HEK293 (cell line): ENCODE measurements at regions not wholly inside any gene's neighbourhood (a gene's known extent, or its start where the extent isn't known, plus 50 kb on each side); places are given as distances from the start of the nearest gene placed in this dataset.

Experiments
- CTCF ChIA-PET: fragments of 350-600 bp; formaldehyde crosslinking; extraction: SDS; loops from one replicate; lab custom pipeline; 2021; ENCODE audit warnings: antibody characterized with exemption; lab: Yijun Ruan, JAX
- POLR2A ChIA-PET: fragments of 300-600 bp; formaldehyde crosslinking; extraction: SDS; loops from one replicate; lab custom pipeline; 2020; ENCODE audit warnings: antibody characterized with exemption, inconsistent platforms; lab: Yijun Ruan, JAX
- H3K27ac ChIP-seq: fragments of 200-500 bp; sonication (Bioruptor generic); 2 replicates; pipeline ENCODE4 v1.5.1; 2014; ENCODE audit warnings: low read depth, low read length, control low read depth, inconsistent platforms; ENCODE audit errors: extremely low read depth
- H3K36me3 ChIP-seq, 2 experiments: fragments of 200-500 bp in 1 of 2; sonication (Bioruptor generic) in 1 of 2; 1 replicate in 1 of 2; 2 replicates in 1 of 2; pipeline ENCODE4 v1.5.1; 2014 to 2017; ENCODE audit warnings: inconsistent platforms in 2 of 2, low read length in 2 of 2; ENCODE audit not compliant: control insufficient read depth in 2 of 2, insufficient read depth in 1 of 2
- H3K4me1 ChIP-seq: fragments of 200-500 bp; sonication (Bioruptor generic); 2 replicates; pipeline ENCODE4 v1.5.1; 2014; ENCODE audit warnings: mild to moderate bottlenecking, low read length, inconsistent platforms; ENCODE audit not compliant: control insufficient read depth, insufficient read depth
- H3K4me3 ChIP-seq: 2 replicates; pipeline ENCODE4 v1.5.1; 2011; ENCODE audit warnings: low read depth, mild to moderate bottlenecking, control low read depth, low read length, moderate library complexity
- H3K9me3 ChIP-seq: fragments of 200-500 bp; sonication (Bioruptor generic); 2 replicates; pipeline ENCODE4 v1.5.1; 2014; ENCODE audit warnings: low read depth, low read length, inconsistent platforms; ENCODE audit not compliant: control insufficient read depth, insufficient read depth
- GFI1B ChIP-seq: fragments of 450-650 bp; formaldehyde crosslinking; IDR thresholded peaks from 2 replicates; pipeline ENCODE4 v1.5.1; 2016; ENCODE audit warnings: missing biosample characterization, missing genetic modification characterization
- HOXD13 ChIP-seq: sonication (generic); formaldehyde crosslinking; IDR thresholded peaks from 2 replicates; pipeline ENCODE4 v1.8.0; 2022; ENCODE audit warnings: missing genetic modification reagents, borderline replicate concordance
- ZBTB21 ChIP-seq: fragments of 450-650 bp; formaldehyde crosslinking; IDR thresholded peaks from 2 replicates; pipeline ENCODE4 v1.5.1; 2017; ENCODE audit warnings: missing biosample characterization, missing genetic modification characterization
- ZIC2 ChIP-seq: fragments of 450-650 bp; formaldehyde crosslinking; IDR thresholded peaks from 2 replicates; pipeline ENCODE4 v1.5.1; 2016; ENCODE audit warnings: missing biosample characterization, missing genetic modification characterization
- ZNF133 ChIP-seq: fragments of 450-650 bp; formaldehyde crosslinking; IDR thresholded peaks from 2 replicates; pipeline ENCODE4 v1.5.1; 2016; ENCODE audit warnings: missing biosample characterization, missing genetic modification characterization
- ZNF157 ChIP-seq: fragments of 450-650 bp; formaldehyde crosslinking; IDR thresholded peaks from 2 replicates; pipeline ENCODE4 v1.5.1; 2016; ENCODE audit warnings: missing biosample characterization, missing genetic modification characterization
- ZNF169 ChIP-seq: fragments of 450-650 bp; formaldehyde crosslinking; IDR thresholded peaks from 2 replicates; pipeline ENCODE4 v1.5.1; 2016; ENCODE audit warnings: missing biosample characterization, missing genetic modification characterization
- ZNF174 ChIP-seq: fragments of 450-650 bp; formaldehyde crosslinking; IDR thresholded peaks from 2 replicates; pipeline ENCODE4 v1.5.0; 2017; ENCODE audit warnings: missing biosample characterization, mild to moderate bottlenecking, missing genetic modification characterization
- ZNF302 ChIP-seq: fragments of 450-650 bp; formaldehyde crosslinking; IDR thresholded peaks from 2 replicates; pipeline ENCODE4 v1.5.1; 2016; ENCODE audit warnings: missing biosample characterization, missing genetic modification characterization, low read depth
- ZNF341 ChIP-seq: fragments of 450-650 bp; formaldehyde crosslinking; IDR thresholded peaks from 2 replicates; pipeline ENCODE4; 2016; ENCODE audit warnings: low read depth, missing biosample characterization, missing genetic modification characterization
- ZNF514 ChIP-seq: fragments of 450-650 bp; formaldehyde crosslinking; IDR thresholded peaks from 2 replicates; pipeline ENCODE4 v1.5.1; 2016; ENCODE audit warnings: missing biosample characterization, missing genetic modification characterization
- ZNF549 ChIP-seq: fragments of 450-650 bp; IDR thresholded peaks from 2 replicates; pipeline ENCODE4 v1.5.1; 2018; ENCODE audit warnings: missing biosample characterization, missing genetic modification characterization, mild to moderate bottlenecking, inconsistent platforms, moderate library complexity
- ZNF558 ChIP-seq: fragments of 450-650 bp; formaldehyde crosslinking; IDR thresholded peaks from 2 replicates; pipeline ENCODE4 v1.5.1; 2016; ENCODE audit warnings: missing biosample characterization, missing genetic modification characterization
- ZNF596 ChIP-seq: fragments of 450-650 bp; IDR thresholded peaks from 2 replicates; pipeline ENCODE4 v1.5.0; 2018; ENCODE audit warnings: missing biosample characterization, mild to moderate bottlenecking, missing genetic modification characterization, moderate library complexity
- ZNF747 ChIP-seq: fragments of 450-650 bp; formaldehyde crosslinking; IDR thresholded peaks from 2 replicates; pipeline ENCODE4 v1.5.1; 2016; ENCODE audit warnings: missing biosample characterization, missing genetic modification characterization
- ZNF791 ChIP-seq: fragments of 450-650 bp; formaldehyde crosslinking; IDR thresholded peaks from 2 replicates; pipeline ENCODE4 v1.5.1; 2016; ENCODE audit warnings: missing biosample characterization, missing genetic modification characterization
- ZNF830 ChIP-seq: fragments of 450-650 bp; IDR thresholded peaks from 2 replicates; pipeline ENCODE4 v1.5.0; 2018; ENCODE audit warnings: missing biosample characterization, missing genetic modification characterization, low read depth, mild to moderate bottlenecking, moderate library complexity
- TF ChIP-seq, protein P1 (sequence below): fragments of 450-650 bp; formaldehyde crosslinking; IDR thresholded peaks from 2 replicates; pipeline ENCODE4 v1.5.1; 2017; ENCODE audit warnings: missing biosample characterization, missing genetic modification characterization
- TF ChIP-seq, protein P2 (sequence below): fragments of 450-650 bp; formaldehyde crosslinking; IDR thresholded peaks from 2 replicates; pipeline ENCODE4 v1.5.1; 2016; ENCODE audit warnings: missing biosample characterization, missing genetic modification characterization
- TF ChIP-seq, protein P3 (sequence below): fragments of 450-650 bp; formaldehyde crosslinking; IDR thresholded peaks from 2 replicates; pipeline ENCODE4 v1.5.1; 2016; ENCODE audit warnings: missing biosample characterization, missing genetic modification characterization
- TF ChIP-seq, protein P4 (sequence below): fragments of 450-650 bp; formaldehyde crosslinking; IDR thresholded peaks from 2 replicates; pipeline ENCODE4 v1.5.1; 2016; ENCODE audit warnings: missing biosample characterization, missing genetic modification characterization
- TF ChIP-seq, protein P5 (sequence below): fragments of 450-650 bp; formaldehyde crosslinking; IDR thresholded peaks from 2 replicates; pipeline ENCODE4 v1.5.1; 2017; ENCODE audit warnings: missing biosample characterization, mild to moderate bottlenecking, missing genetic modification characterization, moderate library complexity
- TF ChIP-seq, protein P6 (sequence below): fragments of 450-650 bp; formaldehyde crosslinking; IDR thresholded peaks from 2 replicates; pipeline ENCODE4 v1.5.1; 2016; ENCODE audit warnings: missing biosample characterization, missing genetic modification characterization

DNA sequence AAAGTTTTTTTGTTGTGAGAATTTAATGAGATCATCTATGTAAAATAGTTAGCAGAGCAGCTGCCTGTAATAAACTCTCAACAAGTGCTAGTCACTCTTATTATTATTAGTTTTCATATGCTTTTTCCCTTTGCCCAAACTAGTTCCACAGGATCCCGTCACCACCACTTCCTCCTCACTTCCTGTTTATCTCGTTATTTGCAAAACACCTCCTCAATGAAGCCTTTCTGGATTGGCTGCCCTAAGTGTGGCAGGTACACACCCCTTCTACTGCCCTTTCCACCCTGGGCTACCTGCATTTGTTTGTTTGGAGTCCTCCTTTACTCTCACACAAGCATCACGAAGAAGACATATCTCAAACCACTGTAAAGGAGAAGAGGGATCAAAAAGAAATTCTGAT is 54.4 kb upstream of the KLF3 start:
- TF ChIP-seq ZNF169, result no peak
- no peak for TF ChIP-seq ZNF341 (tag by site-specific recombination)
- TF ChIP-seq ZNF830 (tag by site-specific recombination), result no peak
- TF ChIP-seq, protein P1, sequence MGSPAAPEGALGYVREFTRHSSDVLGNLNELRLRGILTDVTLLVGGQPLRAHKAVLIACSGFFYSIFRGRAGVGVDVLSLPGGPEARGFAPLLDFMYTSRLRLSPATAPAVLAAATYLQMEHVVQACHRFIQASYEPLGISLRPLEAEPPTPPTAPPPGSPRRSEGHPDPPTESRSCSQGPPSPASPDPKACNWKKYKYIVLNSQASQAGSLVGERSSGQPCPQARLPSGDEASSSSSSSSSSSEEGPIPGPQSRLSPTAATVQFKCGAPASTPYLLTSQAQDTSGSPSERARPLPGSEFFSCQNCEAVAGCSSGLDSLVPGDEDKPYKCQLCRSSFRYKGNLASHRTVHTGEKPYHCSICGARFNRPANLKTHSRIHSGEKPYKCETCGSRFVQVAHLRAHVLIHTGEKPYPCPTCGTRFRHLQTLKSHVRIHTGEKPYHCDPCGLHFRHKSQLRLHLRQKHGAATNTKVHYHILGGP (tag by site-specific recombination), result no peak
- TF ChIP-seq ZNF157, result no peak
- TF ChIP-seq ZNF133, result no peak
- TF ChIP-seq GFI1B (tag by site-specific recombination), result no peak
- TF ChIP-seq ZIC2 (tag by site-specific recombination), result no peak
- TF ChIP-seq, protein P2, sequence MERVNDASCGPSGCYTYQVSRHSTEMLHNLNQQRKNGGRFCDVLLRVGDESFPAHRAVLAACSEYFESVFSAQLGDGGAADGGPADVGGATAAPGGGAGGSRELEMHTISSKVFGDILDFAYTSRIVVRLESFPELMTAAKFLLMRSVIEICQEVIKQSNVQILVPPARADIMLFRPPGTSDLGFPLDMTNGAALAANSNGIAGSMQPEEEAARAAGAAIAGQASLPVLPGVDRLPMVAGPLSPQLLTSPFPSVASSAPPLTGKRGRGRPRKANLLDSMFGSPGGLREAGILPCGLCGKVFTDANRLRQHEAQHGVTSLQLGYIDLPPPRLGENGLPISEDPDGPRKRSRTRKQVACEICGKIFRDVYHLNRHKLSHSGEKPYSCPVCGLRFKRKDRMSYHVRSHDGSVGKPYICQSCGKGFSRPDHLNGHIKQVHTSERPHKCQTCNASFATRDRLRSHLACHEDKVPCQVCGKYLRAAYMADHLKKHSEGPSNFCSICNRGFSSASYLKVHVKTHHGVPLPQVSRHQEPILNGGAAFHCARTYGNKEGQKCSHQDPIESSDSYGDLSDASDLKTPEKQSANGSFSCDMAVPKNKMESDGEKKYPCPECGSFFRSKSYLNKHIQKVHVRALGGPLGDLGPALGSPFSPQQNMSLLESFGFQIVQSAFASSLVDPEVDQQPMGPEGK (tag by site-specific recombination), result no peak
- ChIA-PET POLR2A (no interaction called here), CTCF (interaction anchor here (0.5 kb wide), 1 partner anchor 69 kb away, joined by 3 read pairs; no protein-coding TSS in a partner anchor)
- H3K4me3 ChIP-seq, result no peak overlapping the region
- H3K9me3 ChIP-seq, result no peaks in the 10 kb centered on the region
- H3K27ac ChIP-seq, result no peak overlapping the region
- H3K36me3 ChIP-seq, result no peaks in the 10 kb centered on the region
- H3K4me1 ChIP-seq, result no peaks in the 10 kb centered on the region

DNA sequence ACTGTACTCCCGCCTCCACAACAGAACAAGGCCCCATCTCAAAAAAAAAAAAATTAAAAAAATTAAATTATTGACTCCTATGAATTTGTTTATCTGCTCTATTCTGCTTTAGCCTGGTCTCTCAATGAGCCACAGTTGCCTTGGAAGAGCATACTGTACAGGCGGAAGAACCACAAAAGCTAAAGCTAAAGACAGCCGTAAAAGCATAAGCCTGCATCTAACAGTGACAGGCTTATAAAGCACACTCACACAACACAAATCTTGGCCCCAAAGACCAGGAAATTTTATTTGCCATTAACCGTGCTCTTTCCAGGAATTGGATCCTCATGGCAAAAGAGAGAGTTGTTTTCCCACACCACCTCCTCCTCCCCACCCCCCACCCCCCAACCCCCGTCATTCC is 53.5 kb upstream of the KLF3 start:
- ChIA-PET CTCF (no interaction called here), POLR2A (no interaction called here)
- TF ChIP-seq, protein P3, sequence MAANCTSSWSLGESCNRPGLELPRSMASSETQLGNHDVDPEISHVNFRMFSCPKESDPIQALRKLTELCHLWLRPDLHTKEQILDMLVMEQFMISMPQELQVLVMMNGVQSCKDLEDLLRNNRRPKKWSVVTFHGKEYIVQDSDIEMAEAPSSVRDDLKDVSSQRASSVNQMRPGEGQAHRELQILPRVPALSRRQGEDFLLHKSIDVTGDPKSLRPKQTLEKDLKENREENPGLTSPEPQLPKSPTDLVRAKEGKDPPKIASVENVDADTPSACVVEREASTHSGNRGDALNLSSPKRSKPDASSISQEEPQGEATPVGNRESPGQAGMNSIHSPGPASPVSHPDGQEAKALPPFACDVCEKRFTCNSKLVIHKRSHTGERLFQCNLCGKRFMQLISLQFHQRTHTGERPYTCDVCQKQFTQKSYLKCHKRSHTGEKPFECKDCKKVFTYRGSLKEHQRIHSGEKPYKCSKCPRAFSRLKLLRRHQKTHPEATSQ (tag by site-specific recombination), result no peak
- TF ChIP-seq, protein P4, sequence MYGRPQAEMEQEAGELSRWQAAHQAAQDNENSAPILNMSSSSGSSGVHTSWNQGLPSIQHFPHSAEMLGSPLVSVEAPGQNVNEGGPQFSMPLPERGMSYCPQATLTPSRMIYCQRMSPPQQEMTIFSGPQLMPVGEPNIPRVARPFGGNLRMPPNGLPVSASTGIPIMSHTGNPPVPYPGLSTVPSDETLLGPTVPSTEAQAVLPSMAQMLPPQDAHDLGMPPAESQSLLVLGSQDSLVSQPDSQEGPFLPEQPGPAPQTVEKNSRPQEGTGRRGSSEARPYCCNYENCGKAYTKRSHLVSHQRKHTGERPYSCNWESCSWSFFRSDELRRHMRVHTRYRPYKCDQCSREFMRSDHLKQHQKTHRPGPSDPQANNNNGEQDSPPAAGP, result no peak
- TF ChIP-seq, protein P5, sequence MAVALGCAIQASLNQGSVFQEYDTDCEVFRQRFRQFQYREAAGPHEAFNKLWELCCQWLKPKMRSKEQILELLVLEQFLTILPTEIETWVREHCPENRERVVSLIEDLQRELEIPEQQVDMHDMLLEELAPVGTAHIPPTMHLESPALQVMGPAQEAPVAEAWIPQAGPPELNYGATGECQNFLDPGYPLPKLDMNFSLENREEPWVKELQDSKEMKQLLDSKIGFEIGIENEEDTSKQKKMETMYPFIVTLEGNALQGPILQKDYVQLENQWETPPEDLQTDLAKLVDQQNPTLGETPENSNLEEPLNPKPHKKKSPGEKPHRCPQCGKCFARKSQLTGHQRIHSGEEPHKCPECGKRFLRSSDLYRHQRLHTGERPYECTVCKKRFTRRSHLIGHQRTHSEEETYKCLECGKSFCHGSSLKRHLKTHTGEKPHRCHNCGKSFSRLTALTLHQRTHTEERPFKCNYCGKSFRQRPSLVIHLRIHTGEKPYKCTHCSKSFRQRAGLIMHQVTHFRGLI (tag by site-specific recombination), result no peak
- no peak for TF ChIP-seq ZNF174 (tag by site-specific recombination)
- no peak for TF ChIP-seq ZNF549 (tag by site-specific recombination)
- no peak for TF ChIP-seq ZNF302
- TF ChIP-seq, protein P6, sequence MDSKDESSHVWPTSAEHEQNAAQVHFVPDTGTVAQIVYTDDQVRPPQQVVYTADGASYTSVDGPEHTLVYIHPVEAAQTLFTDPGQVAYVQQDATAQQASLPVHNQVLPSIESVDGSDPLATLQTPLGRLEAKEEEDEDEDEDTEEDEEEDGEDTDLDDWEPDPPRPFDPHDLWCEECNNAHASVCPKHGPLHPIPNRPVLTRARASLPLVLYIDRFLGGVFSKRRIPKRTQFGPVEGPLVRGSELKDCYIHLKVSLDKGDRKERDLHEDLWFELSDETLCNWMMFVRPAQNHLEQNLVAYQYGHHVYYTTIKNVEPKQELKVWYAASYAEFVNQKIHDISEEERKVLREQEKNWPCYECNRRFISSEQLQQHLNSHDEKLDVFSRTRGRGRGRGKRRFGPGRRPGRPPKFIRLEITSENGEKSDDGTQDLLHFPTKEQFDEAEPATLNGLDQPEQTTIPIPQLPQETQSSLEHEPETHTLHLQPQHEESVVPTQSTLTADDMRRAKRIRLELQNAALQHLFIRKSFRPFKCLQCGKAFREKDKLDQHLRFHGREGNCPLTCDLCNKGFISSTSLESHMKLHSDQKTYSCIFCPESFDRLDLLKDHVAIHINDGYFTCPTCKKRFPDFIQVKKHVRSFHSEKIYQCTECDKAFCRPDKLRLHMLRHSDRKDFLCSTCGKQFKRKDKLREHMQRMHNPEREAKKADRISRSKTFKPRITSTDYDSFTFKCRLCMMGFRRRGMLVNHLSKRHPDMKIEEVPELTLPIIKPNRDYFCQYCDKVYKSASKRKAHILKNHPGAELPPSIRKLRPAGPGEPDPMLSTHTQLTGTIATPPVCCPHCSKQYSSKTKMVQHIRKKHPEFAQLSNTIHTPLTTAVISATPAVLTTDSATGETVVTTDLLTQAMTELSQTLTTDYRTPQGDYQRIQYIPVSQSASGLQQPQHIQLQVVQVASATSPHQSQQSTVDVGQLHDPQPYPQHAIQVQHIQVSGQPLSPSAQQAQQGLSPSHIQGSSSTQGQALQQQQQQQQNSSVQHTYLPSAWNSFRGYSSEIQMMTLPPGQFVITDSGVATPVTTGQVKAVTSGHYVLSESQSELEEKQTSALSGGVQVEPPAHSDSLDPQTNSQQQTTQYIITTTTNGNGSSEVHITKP (tag by site-specific recombination), result no peak
- no peak for TF ChIP-seq ZNF791 (tag by site-specific recombination)
- no peak for TF ChIP-seq ZNF514
- no peak for TF ChIP-seq ZBTB21 (tag by site-specific recombination)
- no peak for TF ChIP-seq ZNF558 (tag by site-specific recombination)
- TF ChIP-seq ZNF747 (tag by site-specific recombination), result no peak
- TF ChIP-seq HOXD13 (CRISPR knock-in tag), result no peak
- no peak for TF ChIP-seq ZNF596 (tag by site-specific recombination)
- Histone ChIP-seq H3K36me3 (no peaks in the 10 kb centered on the region), H3K4me3 (no peak overlapping the region), H3K27ac (no peak overlapping the region), H3K9me3 (no peaks in the 10 kb centered on the region), H3K4me1 (no peaks in the 10 kb centered on the region)
